Ovary (tissue), 7 donors: ENCODE measurements at regions not wholly inside any gene's neighbourhood (a gene's known extent, or its start where the extent isn't known, plus 50 kb on each side); places are given as distances from the start of the nearest gene placed in this dataset.
"Not testable (repeated sequence)": the region's sequence is repeated elsewhere in the genome, so short reads cannot be mapped to it uniquely, and the experiment has no call there.

ENCODE experiments used
- DNase-seq, 5 donors: peaks; one replicate each; pipeline ENCODE4 v3.0.0-alpha.2; 2019 to 2020
- H3K27ac ChIP-seq, 2 donors: fragments of 200-600 bp; one replicate each; pipeline versions ENCODE4 v1.5.1 to v1.8.0; 2019 to 2022
- H3K27me3 ChIP-seq: fragments of 200-600 bp; one replicate; pipeline ENCODE4 v1.8.0; 2022
- H3K36me3 ChIP-seq: fragments of 200-600 bp; sonication (generic); one replicate; pipeline ENCODE4 v1.5.1; 2019
- H3K4me1 ChIP-seq: one replicate; pipeline ENCODE4 v1.8.1; 2013; ENCODE audit warnings: mild to moderate bottlenecking, moderate library complexity; ENCODE audit not compliant: insufficient read depth
- H3K4me3 ChIP-seq: fragments of 200-600 bp; sonication (generic); one replicate; pipeline ENCODE4 v1.5.1; 2017
- H3K9me3 ChIP-seq, 2 donors: fragments of 200-600 bp in 1 of 2; sonication (generic) in 1 of 2; one replicate each; pipeline versions ENCODE4 v1.5.1 to v1.8.1; 2013 to 2019; ENCODE audit warnings: mild to moderate bottlenecking in 1 of 2, moderate library complexity in 1 of 2
- CTCF ChIP-seq, 3 donors: fragments of 450-650 bp in 2 of 3; fragments of 200-600 bp in 1 of 3; IDR thresholded peaks; one replicate each; pipeline versions ENCODE4 v1.5.1 to v1.8.0; 2016 to 2022; ENCODE audit warnings: antibody characterized with exemption in 3 of 3, mild to moderate bottlenecking in 1 of 3
- EP300 ChIP-seq: sonication (generic); formaldehyde crosslinking; IDR thresholded peaks from one replicate; pipeline ENCODE4 v1.6.1; 2017; ENCODE audit warnings: antibody characterized with exemption
- POLR2A ChIP-seq: fragments of 450-650 bp; IDR thresholded peaks from one replicate; pipeline ENCODE4 v1.6.1; 2017; ENCODE audit warnings: antibody characterized with exemption, mild to moderate bottlenecking, moderate library complexity
- WGBS, 3 donors: extraction: QIAGEN DNeasy Blood & Tissue Kit in 1 of 3; methylation state at CpG; one replicate each; pipeline versions ENCODE4 v1.1.5 to v1.1.7; 2013 to 2017; 5-methylcytosine and 5-hydroxymethylcytosine counted together
- intact Hi-C, 4 donors: fragments of 100-400 bp; cut with DNase I; formaldehyde crosslinking; loops; one replicate each; pipeline versions ENCODE4 v1.11.0 to v1.15.1; 2022 to 2023
- donor health status: DM: no; HTN: no; CAD: no; lungs with moderate emphysema.
- donor health status: DM: no; HTN: no; CAD: no.
- donor health status: Bipolar disorder and iron deficiency.
- donor health status: DM: no; HTN: no; CAD: no.
- donor health status: DM: yes; HTN: yes; CAD: no.

- intact Hi-C loops: no loop called here
Measured at GRCh38 chr1:173344034-173344743, 132.9 kb upstream of the PRDX6 start.

GRCh38 chr1:173347282-173347818 lies 129.8 kb upstream of the PRDX6 start:
- Histone ChIP-seq H3K36me3 (no peaks in the 10 kb centered on the region), H3K9me3 (no peaks in the 10 kb centered on the region), H3K27ac (no peak overlapping the region), H3K4me1 (no peaks in the 10 kb centered on the region), H3K4me3 (no peak overlapping the region), H3K27me3 (no peaks in the 10 kb centered on the region)
- DNase-seq: no peak
- WGBS, 3 donors: 52 to 83% (median 56%) methylated on average over 1 of the region's 1 CpG
- no peak for TF ChIP-seq POLR2A
- TF ChIP-seq EP300: no peak
- intact Hi-C loops: no loop called here

More at GRCh38 chr1:173344034-173344743, 132.9 kb upstream of the PRDX6 start:
- no peaks in the 10 kb centered on the region for H3K27me3 ChIP-seq
- no peaks in the 10 kb centered on the region for H3K9me3 ChIP-seq
- H3K4me3 ChIP-seq: no peak overlapping the region
- no peak overlapping the region for H3K27ac ChIP-seq
- no peaks in the 10 kb centered on the region for H3K36me3 ChIP-seq
- no peaks in the 10 kb centered on the region for H3K4me1 ChIP-seq
- DNase-seq: no peak
- WGBS, 3 donors: 89 to 91% (median 89%) methylated on average over 4 of the region's 4 CpGs
- TF ChIP-seq POLR2A (no peak), EP300 (no peak), CTCF (IDR thresholded peaks at IDR 0.05) (no peak)

- H3K9me3 ChIP-seq, DNase-seq, H3K27me3 ChIP-seq, H3K36me3 ChIP-seq, intact Hi-C loops, H3K27ac ChIP-seq, H3K4me1 ChIP-seq, H3K4me3 ChIP-seq: not testable (repeated sequence)
- WGBS, 3 donors: 79 to 87% (median 84%) methylated on average over 4 of the region's 4 CpGs
Measured at GRCh38 chr1:173352635-173353034, 124.5 kb upstream of the PRDX6 start.

- intact Hi-C loops: no loop called here
- Histone ChIP-seq H3K4me3 (no peak overlapping the region), H3K27ac (no peak overlapping the region), H3K27me3 (no peaks in the 10 kb centered on the region), H3K4me1 (no peaks in the 10 kb centered on the region), H3K36me3 (no peaks in the 10 kb centered on the region), H3K9me3 (no peaks in the 10 kb centered on the region)
- DNase-seq: no peak
- WGBS, 3 donors: 94 to 96% (median 95%) methylated on average over 4 of the region's 4 CpGs
- TF ChIP-seq POLR2A (no peak), EP300 (no peak), CTCF (IDR thresholded peaks at IDR 0.05) (no peak)
Measured at GRCh38 chr1:173353350-173353749, 123.8 kb upstream of the PRDX6 start.

- TF ChIP-seq CTCF (IDR thresholded peaks at IDR 0.05) (no peak), POLR2A (no peak), EP300 (no peak)
- Histone ChIP-seq H3K9me3 (no peaks in the 10 kb centered on the region), H3K4me3 (no peak overlapping the region), H3K4me1 (no peaks in the 10 kb centered on the region), H3K27me3 (no peaks in the 10 kb centered on the region), H3K36me3 (no peaks in the 10 kb centered on the region), H3K27ac (no peak overlapping the region)
- WGBS, 3 donors: 88 to 92% (median 89%) methylated on average over 3 of the region's 3 CpGs
- intact Hi-C loops: no loop called here
- no peak for DNase-seq
Measured at GRCh38 chr1:173354937-173355280, 122.2 kb upstream of the PRDX6 start.
